ENCODE measurements at regions not wholly inside any gene's neighbourhood (a gene's known extent, or its start where the extent isn't known, plus 50 kb on each side); places are given as distances from the start of the nearest gene placed in this dataset.
"Not testable (repeated sequence)": the region's sequence is repeated elsewhere in the genome, so short reads cannot be mapped to it uniquely, and the experiment has no call there.

DNA sequence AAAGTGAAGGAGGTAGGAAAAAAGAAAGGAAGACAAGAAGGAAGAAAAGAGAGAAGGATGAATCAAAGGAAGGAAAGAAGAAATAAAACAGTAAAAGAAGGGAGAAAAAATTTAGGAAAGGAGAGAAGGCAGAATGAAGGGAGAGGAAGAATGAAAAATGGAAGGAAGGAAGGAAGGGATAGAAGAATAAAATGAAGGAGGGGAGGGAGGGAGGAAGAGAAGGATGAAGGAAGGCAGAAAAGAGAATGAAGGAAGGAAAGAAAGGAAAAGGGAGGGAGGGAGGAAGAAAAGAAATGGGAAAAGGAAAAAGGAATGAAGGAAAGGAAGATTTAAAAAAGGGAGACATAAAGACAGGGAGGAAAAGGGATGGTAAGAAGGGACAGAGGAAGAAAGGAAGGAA lies 393.7 kb upstream of the GRM7 start:
- DNase-seq, result no peak

DNA sequence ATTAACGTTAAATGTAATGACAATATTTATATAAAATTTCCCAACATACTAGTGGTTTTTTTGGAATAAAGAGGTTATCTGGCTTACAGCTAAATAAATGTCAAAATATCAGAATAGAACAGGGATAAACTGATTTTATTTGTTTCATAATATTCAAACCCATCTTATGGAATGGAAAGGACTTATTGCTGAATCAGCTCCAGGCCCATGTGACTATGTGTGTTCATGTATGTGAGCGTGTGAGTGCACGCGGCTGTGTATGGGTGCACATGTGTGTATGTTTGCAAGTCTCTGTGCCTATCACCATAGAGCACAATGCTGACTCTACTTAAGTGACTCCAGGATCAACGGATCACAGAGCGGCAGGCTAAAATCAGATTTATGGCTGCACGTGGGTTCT lies 392.3 kb upstream of the GRM7 start:
- no peak for DNase-seq

DNA sequence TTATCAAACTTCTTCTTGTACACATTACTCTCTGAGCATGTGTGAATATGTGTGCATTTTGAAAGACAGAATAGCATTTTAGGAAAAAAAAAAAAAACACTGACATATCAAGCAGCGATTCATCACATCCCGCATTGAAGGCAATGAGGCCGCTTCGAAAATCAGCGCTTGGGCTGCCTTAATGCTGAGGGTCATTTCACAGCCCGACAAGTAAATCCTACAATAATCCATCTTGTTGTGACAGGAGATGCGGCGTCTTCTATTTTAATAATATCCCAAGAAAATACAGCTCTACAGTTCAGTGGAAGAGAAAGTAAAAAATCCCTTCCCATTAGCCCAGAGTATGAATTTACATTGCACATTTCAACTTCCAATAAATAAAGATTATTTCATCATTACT lies 389.2 kb upstream of the GRM7 start:
- no peak for DNase-seq

DNA sequence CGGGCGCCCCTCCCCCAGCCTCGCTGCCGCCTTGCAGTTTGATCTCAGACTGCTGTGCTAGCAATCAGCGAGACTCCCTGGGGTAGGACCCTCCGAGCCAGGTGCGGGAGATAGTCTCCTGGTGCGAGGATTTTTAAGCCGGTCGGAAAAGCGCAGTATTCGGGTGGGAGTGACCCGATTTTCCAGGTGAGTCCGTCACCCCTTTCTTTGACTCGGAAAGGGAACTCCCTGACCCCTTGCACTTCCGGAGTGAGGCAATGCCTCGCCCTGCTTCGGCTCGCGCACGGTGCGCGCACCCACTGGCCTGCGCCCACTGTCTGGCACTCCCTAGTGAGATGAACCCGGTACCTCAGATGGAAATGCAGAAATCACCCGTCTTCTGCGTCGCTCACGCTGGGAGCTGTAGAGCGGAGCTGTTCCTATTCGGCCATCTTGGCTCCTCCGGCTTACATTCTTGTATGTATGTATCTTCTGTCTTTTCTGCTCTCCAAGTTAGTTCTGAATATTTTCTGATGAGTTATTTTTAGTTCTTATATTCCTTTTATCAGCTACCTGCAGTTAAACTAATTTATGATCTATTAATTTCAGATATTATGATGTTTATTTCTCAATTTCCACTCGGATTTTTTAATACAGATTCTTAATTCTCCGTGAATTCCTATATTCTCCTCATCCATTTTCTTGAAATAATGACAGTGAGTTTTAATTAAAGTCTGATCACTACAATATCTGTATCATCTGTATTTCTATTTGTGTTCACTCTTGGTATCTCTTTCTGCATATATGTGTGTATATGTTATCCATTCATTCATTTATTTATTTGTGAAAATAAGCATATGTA lies 370.2 kb upstream of the GRM7 start:
- DNase-seq, result not testable (repeated sequence)

DNA sequence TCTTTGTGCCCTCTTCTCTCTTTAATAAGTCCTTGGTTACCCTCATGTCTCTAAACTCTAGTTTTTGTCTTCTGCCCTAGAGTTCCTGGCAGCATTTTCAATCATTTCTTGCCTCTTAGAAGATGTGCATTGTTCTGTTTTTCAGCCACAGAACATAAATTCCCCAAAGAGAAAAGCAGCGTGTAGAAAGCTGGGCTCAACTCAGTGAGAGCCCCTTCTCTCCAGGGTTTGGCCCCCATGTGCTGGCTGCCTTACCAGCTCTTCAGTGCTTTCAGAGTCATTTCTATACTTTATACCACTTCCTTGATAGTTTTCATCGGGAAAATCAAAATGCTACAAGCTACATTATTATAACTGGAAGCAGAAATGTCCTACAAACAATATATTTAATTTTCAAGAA lies 369.1 kb upstream of the GRM7 start:
- DNase-seq, result no peak

DNA sequence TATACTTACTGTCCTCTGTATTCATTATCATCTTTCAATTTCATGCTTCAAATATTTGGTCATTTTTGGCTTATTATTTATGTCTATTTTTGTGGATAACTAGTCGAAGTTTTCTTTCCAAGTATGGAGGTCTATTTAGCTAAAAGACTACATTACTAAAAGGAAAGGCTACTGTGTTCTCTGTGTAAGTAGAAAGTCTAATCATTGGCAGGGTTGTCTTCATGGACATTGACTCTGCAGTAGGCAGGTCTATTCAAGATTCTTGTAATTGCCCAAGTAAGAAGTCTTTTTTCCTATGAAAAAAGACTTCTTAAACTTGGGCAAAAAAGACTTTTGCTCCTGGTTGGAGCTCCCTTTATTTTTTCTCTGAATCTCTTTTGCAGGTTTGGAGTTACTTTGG lies 368.6 kb upstream of the GRM7 start:
- no peak for DNase-seq

DNA sequence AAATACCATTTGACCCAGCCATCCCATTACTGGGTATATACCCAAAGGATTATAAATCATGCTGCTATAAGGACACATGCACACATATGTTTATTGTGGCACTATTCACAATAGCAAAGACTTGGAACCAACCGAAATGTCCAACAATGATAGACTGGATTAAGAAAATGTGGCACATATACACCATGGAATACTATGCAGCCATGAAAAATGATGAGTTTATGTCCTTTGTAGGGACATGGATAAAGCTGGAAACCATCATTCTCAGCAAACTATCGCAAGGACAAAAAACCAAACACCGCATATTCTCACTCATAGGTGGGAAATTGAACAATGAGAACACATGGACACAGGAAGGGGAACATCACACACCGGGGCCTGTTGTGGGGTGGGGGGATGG lies 362.0 kb upstream of the GRM7 start:
- DNase-seq, result not testable (repeated sequence)

DNA sequence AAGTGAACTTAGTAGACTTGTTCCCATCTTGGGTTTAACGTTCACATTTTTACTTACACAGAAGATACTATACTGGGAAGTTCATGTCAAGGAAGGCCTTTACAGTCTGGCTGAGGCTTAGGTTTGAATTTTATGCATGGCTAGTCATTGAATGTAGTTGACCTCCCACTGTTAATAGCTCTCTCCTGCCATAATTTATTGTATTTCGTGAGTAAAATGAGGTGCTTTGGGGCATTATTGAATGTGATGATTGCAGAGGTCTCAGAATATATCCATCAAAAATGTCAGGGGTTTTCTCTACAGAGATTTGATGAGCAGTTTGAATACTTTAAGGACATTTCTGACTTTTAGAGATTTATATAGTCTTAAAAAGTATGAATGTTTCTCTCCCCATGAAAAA lies 356.6 kb upstream of the GRM7 start:
- DNase-seq, result no peak

DNA sequence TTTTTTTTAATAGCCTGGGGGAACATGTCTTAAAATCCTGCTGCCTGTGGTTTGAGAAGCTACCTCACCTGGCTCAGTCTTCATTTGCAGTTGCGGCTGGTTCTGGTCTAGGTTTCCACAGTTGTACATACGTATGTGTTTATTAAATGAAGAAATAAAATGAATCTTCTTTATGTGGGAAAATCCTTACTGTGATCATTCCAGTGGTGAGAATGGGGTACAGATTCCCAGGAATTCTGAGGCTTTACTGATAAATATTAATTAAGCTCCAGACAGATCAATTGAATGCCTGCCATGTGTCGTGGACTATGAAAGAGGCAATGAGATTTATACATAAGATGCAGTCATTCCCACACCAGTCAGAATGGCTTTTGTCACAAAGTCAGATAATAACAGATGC lies 356.1 kb upstream of the GRM7 start:
- no peak for DNase-seq

DNA sequence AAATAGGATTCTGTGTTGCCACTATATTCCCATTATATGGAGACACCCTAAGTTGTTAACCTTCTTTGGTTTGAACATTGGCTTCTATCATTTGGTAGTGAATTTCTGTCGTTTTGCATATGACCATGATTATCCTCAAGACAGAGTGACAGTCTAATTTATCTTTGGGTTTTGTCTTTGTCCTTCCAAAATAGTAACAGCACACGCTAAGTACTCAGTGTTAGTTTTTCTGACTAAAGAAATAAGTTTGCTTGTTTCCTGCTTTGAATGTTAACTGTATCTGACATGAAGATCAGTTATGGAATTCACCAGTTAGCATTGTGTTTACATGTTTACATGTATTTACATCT lies 352.5 kb upstream of the GRM7 start:
- DNase-seq, result no peak

DNA sequence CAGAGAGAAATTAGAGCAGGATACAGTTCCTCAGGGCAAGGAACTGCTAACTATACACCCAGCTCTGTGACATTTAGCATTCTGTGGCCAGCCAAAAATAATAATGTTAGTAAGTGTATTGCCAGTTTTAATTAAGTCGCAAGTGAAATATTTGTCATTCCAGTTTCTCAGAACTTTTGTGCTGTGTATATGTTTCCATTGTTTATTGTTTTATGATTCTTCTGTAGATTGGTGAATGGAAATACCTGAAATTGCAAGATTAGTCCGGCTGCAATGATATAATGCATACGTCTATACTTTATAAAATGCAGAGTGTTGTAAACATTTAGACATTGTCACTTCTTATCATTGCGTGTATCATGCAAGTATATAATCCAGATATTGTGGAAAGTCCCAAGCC lies 351.3 kb upstream of the GRM7 start:
- no peak for DNase-seq

DNA sequence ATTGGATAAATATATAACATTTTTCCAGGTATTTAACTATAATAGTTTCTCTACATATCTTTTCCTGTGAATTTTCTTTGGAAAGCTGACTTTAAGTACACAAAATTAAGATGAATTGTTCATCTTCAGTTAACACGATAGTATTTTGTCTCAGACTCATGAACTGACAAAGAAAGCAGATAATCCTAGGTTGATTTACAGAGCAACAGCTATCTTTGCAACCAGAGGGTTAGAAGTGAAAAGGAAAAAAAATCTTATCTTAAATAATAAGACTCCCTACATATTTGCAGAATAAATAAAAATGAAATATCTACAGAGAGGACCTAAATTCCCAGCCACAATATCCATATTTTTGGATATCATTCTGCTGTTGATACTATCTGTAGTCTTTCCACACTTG lies 350.2 kb upstream of the GRM7 start:
- DNase-seq, result no peak

DNA sequence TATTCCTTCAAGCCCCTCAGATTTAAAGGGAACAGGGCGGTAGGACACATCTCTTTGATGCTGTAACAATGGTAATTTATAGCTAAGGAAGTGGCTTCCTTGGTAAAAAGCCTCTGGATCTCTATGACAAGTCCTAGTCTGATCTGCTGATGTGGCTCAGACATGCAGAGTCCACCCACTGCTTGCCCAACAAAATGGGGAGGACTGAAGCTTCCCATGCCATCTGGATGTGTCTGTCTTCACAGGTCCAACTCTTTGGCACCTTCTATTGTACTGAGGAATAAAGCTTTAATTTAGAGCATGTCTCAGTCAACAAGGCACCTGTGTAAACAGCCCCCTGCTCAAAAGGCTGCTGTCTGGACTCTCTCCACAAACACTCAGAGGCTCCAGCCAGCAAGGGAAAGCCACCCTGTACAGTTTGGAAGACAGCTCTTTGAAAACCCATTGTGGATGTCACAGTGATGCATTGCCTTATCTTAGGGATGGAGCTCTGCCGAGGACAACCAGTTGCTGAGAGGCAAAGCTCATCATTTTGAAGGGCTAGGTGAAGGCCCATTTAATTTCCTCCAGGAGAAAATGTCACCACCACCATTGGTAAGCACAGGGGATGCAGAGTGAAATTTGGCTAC lies 348.6 kb upstream of the GRM7 start:
- DNase-seq, result no peak

DNA sequence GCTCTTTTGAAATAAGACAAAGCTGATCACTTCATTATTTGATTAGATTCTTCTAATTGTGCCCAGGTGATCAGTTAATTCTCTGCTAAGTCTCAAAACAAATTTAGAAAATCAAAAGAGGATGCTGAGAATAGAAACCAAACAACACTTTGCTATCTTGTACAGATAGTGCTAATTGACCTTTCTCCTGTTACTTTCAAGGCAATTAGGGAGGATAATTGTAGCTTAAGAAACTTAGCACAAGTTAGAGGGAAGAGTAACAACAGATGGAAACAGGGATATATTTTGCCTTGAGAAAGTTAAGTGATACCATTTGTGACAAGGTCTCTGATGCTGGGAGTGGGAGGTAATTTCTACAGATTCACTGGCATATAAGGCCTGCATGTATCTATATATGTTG lies 344.8 kb upstream of the GRM7 start:
- DNase-seq, result no peak

DNA sequence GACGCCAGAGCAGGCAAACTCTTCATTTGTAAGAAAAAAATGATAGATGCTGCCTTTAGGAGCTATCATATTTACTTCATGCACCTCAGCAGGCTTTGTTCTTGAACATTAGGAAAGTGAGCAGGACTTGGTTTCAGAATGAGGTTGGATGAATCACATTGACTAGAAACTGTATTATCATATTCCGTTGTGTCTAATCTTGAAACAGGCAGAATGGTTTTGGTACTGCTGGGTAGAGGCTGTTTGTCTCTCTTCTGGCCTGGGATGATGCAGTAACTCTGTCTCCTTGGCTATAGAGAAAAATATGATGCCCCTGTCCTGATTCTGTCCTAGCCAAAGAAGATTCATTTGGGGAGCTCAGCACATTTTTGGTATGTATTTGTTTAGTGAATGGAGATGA lies 344.2 kb upstream of the GRM7 start:
- no peak for DNase-seq

DNA sequence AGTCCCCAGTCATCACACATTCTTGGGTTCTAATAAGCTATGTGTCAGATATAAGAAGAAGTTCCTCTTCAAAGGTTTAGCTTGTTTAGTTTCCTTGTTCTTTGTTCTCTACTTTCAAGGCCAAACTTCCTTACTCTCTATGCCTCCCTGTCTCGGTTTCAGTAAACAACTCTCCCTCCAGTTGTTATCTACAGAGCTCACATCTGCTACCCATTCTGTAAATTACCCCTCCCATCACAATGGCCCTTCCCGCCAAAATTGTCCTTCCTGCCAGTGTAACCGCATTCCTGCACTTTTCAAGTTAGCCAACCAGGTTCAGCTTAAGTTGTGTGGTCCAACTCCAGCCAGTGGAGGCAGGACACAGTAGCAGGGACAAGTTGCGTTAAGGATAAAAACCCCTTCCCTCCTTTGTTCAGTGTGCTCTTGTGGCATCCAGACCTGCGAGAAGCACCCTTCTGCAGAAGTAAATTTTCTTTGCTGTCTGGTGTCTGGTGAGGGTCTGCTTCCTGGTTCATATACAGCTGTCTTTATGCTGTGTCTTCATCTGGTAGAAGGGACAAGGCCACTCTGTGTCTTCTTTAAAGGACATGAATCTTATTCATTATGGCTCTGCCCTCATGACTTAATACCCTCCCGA lies 342.1 kb upstream of the GRM7 start:
- no peak for DNase-seq

DNA sequence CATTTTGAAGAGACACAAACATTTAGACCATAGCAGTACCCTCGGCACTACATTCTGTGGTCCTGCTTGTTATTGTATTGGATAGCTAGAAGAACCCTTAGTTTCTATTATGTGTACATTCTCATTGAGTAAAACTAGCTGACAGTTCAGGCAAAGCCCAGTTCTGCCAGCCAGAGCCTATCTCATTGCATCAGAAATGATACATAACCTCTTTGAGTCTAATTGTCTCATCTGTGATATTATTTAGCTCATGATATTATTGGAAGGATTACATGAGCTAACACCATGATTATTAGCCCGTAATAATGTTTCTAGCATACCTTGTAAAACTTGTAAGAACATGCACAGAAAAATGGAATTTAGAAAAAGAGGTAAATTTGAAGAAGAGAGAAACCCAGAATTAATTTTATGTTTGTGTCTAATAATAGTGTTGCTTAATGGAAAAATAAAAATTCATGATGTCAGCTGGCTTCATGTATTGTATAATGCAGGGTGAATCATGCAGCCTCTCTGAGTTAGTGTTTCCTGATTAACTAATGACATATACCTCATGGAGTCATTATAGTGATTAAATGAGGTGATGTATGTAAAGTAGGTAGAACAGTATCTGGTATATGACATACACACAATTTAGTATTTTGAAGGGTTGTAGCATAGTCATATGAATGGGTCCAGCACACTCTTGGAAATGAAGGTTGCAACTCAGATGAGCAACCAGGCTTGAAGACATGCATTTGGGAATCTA lies 339.4 kb upstream of the GRM7 start:
- DNase-seq, result no peak

DNA sequence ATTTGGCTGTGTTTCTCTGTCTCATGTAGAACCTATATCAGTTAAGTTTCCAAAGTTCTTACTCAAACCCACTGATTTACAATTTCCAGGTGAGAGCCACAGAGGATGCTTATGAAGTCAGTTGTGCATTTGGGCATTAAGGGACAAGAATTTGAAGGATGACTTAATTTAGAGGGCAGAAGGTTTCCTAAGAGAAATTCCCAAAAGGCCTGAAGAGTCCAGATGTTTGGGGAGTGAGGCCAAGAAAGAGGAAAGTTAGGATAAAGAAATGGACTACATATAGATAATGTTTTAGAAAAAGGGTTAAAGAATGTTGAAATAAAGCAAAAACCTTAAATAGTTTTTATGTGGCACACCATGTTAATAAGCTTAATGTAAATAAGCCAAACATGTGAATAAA lies 338.7 kb upstream of the GRM7 start:
- DNase-seq, result no peak

DNA sequence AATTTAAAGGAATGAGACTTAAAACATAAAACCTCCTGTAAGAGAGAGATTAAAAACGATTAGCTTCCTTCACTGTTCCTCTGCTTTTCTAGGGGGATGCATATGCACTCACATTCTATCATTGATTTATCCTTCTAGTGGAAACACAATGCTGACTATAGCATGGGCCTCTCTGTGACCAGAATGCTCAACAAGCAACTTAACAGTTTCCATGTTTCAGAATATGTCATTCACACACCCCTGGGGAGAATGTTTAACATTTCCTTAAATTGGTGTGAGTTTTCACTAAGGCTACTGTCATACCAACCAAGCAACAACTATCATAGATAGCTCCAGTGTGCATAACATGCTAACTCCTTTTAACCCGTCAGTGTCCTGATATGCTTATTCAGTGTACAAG lies 337.9 kb upstream of the GRM7 start:
- DNase-seq, result no peak

DNA sequence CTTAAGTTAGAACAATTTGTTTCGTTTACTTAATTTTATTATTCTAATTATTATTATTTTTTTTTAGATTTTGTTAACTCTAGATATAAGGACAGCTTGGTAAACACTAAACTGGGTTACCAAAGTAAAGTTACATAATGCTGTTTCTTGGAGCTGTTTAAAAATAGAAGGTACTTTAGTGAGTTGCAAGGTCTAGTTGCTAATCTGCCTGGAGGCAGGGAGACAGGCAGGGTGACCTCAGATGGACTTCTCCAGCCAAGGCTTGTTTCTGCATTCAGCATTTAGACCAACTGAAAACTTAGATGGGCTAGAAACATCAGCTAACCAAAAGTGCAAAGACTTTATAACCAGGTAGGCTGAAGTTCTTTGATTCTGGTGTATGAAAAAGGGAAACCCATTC lies 336.4 kb upstream of the GRM7 start:
- DNase-seq, result no peak

DNA sequence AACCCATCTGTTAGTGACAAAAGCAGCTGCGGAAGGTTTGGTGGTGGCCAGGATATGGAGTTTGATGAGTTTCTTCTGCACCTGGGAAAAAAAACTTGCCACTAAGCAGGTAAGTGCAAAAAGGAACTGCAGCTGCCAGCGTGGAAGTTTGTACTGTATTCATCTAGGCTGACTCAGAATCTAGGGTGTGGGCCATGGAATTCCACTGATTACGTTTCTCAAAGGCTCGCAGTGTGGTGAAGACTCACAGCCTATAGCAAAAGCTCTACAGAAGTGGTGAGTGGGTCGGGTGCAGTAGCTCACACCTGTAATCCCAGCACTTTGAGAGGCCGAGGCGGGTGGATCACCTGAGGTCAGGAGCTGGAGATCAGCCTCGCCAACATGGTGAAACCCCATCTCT lies 334.6 kb upstream of the GRM7 start:
- DNase-seq, result no peak

DNA sequence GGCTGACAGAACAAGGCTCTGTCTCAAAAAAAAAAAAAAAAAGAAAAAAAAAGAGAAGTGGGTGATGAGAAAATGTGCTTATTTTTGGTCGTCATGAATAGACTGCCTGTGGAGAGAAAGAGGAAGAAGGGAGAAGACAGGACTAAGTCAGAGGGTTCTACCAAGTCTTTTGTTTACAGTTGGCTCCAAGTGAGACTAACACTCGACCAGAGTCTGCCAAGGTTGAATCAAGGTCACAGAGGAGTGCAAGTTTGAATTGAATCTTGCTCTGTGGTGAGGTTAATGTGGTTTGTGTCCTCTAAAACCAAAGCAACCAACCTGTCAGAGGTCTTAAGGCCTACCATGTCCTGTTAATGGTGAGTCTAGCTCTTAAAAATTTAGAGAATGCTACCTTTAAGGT lies 334.1 kb upstream of the GRM7 start:
- DNase-seq, result no peak

DNA sequence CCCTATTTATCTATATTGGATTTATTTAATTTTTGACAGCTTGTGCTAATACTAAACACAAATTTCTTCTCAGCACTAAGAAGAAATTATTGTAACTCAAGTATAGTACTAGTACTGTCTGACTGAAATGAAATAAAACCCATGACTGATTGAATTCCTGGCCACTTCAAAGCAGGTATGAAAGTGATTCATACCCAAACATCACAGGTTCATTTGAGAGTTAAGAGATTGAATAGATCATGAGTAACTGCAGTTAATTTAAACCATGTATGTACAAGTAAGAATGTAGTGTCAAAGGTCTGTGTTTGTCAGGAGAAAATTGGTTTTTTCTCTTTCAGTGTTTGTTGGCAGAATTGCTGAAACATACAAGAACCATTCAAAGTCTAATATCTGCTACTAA lies 332.0 kb upstream of the GRM7 start:
- DNase-seq, result no peak

DNA sequence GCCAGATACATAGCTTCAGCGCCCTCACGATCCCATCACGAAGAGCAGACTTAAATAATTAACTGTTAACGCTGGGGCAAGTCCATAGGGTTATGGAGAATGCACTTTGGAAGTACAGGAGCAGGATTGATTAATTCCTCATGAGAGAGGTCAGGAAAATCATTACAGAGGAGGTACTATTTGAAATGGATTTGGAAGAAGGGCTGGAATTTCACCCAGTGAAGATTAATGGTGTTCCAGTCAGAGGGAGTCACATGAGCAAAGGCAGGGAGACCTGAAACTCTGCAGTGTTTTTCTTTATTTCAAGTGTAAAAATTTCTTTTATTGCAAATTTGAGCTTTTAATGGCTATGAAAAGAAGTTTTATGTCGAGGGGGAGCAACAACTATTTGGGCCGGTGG lies 329.8 kb upstream of the GRM7 start:
- no peak for DNase-seq
